IMR-90 (cell line): ENCODE measurements at regions not wholly inside any gene's neighbourhood (a gene's known extent, or its start where the extent isn't known, plus 50 kb on each side); places are given as distances from the start of the nearest gene placed in this dataset.

ENCODE experiments used
- CEBPB ChIP-seq: IDR thresholded peaks from 2 replicates; pipeline ENCODE4 v1.6.1; 2012; ENCODE audit warnings: low read depth, low read length, improper control_type of control experiment
- CTCF ChIP-seq: conservative IDR thresholded peaks from 2 replicates; pipeline ENCODE4 v1.5.1; 2012; ENCODE audit warnings: mild to moderate bottlenecking, low read depth, low read length, improper control_type of control experiment

- TF ChIP-seq CTCF (no peak), CEBPB (no peak)
Measured at GRCh38 chr10:64118736-64119135, 597.5 kb downstream of the REEP3 start.
